Activated T-helper 17 cell treated with anti-CD3 and anti-CD28 coated beads, Interleukin-2, amount 50 U/mL, for 72 hours (primary cell): ENCODE measurements at regions not wholly inside any gene's neighbourhood (a gene's known extent, or its start where the extent isn't known, plus 50 kb on each side); places are given as distances from the start of the nearest gene placed in this dataset.

Experiments
- ATAC-seq: fragments of 150-1000 bp; cut with Tn5 transposase; replicated peaks from 2 replicates; pipeline ENCODE4 v1.10.0; 2021; ENCODE audit warnings: mild to moderate bottlenecking, moderate library complexity
- H3K27ac Mint-ChIP-seq: one replicate; pipeline ENCODE4 v1.8.0; 2022; ENCODE audit warnings: mixed read lengths
- H3K27me3 Mint-ChIP-seq: one replicate; pipeline ENCODE4 v1.8.0; 2022; ENCODE audit warnings: mixed read lengths
- H3K36me3 Mint-ChIP-seq: one replicate; pipeline ENCODE4 v1.8.0; 2022; ENCODE audit warnings: low read depth, mild to moderate bottlenecking, mixed read lengths
- H3K4me1 Mint-ChIP-seq: one replicate; pipeline ENCODE4 v1.8.0; 2022; ENCODE audit warnings: mixed read lengths
- H3K4me3 Mint-ChIP-seq: one replicate; pipeline ENCODE4 v1.8.0; 2022; ENCODE audit warnings: mild to moderate bottlenecking, mixed read lengths
- H3K9me3 Mint-ChIP-seq: one replicate; pipeline ENCODE4 v1.8.0; 2022; ENCODE audit warnings: mixed read lengths

DNA sequence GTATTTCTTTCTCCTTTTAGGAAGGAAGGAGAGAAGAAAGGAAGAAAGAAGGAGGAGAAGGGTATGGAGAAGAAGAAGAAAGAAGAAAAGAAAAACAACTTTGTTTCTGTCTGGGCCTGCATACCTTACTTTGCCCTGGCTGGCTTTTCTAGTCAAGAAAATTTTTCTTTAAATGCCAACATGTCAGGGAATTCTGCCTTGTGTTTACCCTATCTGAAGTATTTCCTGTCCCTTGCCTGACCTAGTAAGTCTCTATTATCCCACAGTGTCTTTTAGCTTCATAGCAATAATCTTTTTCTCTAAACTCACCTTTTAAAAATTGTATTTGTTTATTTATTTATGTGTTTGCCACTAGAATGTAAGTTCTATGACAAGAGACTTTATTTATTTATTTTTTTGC lies 1864.1 kb downstream of the EFNA5 start:
- Mint-ChIP-seq H3K27me3 (no peaks in the 10 kb centered on the region), H3K9me3 (peaks cover 12% of the 10 kb centered on the region), H3K36me3 (no peaks in the 10 kb centered on the region), H3K27ac (no peak overlapping the region), H3K4me1 (no peaks in the 10 kb centered on the region), H3K4me3 (no peak overlapping the region)
- ATAC-seq = no peak

DNA sequence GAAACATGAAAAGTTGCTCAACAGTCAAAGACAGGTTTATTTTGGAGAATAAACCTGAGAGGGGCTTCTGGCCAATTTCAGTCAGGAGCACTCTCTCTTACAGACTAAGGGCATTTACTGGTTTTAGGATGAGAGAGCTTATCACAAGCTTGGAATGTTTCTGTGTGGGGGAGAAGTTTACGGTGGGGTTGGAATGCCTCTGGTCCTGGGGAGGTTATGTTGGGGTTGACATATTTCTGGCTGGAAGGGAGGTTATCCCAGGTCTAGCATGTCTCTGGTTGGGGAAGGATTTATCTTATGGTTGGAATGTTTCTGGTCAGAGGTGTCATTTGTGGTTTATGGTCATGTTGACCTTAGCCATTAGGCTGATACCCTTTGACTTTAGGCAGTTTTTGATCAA lies 1867.3 kb downstream of the EFNA5 start:
- Mint-ChIP-seq H3K27me3 (no peaks in the 10 kb centered on the region), H3K9me3 (peaks cover 21% of the 10 kb centered on the region), H3K4me1 (no peaks in the 10 kb centered on the region), H3K4me3 (no peak overlapping the region), H3K27ac (no peak overlapping the region), H3K36me3 (no peaks in the 10 kb centered on the region)
- no peak for ATAC-seq

GRCh38 chr5:105794578-105794977 lies 1876.2 kb downstream of the EFNA5 start:
- Mint-ChIP-seq H3K27me3 (no peaks in the 10 kb centered on the region), H3K4me1 (no peaks in the 10 kb centered on the region), H3K4me3 (no peak overlapping the region), H3K9me3 (peaks cover 8% of the 10 kb centered on the region), H3K36me3 (no peaks in the 10 kb centered on the region), H3K27ac (no peak overlapping the region)
- no peak for ATAC-seq

DNA sequence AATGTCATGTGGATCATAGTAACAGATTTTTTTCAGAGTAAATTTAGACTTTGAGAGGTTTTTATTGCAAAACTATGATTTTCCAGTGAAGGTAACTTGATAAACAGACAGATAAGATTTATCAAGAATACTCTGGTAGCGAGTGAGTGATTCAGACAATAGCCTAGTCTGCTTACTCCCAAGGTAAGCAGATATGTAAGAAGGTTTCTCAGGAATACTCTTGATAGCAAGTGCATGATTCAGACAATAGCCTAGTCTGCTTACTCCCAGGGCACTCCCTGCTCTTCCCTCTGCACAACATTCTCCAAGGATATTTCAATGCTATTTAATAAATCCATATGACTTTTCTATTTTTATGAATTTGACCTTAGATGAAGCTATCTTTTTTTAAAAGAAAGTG lies 1881.5 kb downstream of the EFNA5 start:
- Mint-ChIP-seq H3K4me1 (no peaks in the 10 kb centered on the region), H3K27ac (no peak overlapping the region), H3K27me3 (no peaks in the 10 kb centered on the region), H3K36me3 (no peaks in the 10 kb centered on the region), H3K9me3 (no peaks in the 10 kb centered on the region), H3K4me3 (no peak overlapping the region)
- ATAC-seq = no peak

- H3K4me1 Mint-ChIP-seq = no peaks in the 10 kb centered on the region
- ATAC-seq = no peak
- no peaks in the 10 kb centered on the region for H3K9me3 Mint-ChIP-seq
- no peaks in the 10 kb centered on the region for H3K36me3 Mint-ChIP-seq
- no peaks in the 10 kb centered on the region for H3K27me3 Mint-ChIP-seq
- H3K4me3 Mint-ChIP-seq = no peak overlapping the region
- no peak overlapping the region for H3K27ac Mint-ChIP-seq
Measured at GRCh38 chr5:105783811-105784210, 1886.9 kb downstream of the EFNA5 start.

DNA sequence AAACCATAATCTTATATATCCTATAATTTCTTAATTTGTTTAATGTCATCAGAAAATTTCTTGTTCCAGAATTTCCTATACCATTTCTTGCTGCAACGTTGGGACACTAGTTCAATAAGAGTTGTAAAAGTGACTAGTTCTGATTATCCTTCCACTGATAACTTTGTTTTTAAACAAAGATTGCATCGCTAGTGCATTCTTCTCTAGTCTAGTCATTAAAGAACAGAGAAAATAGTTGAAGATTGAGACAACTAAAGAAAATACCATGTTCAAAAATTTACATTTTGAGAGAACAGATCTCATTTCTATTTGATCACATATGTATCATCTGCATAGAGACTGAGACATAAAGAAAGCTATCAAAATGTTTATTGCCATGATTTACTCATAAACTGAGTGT lies 1888.2 kb downstream of the EFNA5 start:
- no peaks in the 10 kb centered on the region for H3K27me3 Mint-ChIP-seq
- no peak for ATAC-seq
- no peaks in the 10 kb centered on the region for H3K4me1 Mint-ChIP-seq
- no peak overlapping the region for H3K4me3 Mint-ChIP-seq
- no peak overlapping the region for H3K27ac Mint-ChIP-seq
- H3K36me3 Mint-ChIP-seq = no peaks in the 10 kb centered on the region
- peaks cover 5% of the 10 kb centered on the region for H3K9me3 Mint-ChIP-seq

GRCh38 chr5:105773241-105773640 lies 1897.5 kb downstream of the EFNA5 start:
- Mint-ChIP-seq H3K4me1 (no peaks in the 10 kb centered on the region), H3K4me3 (no peak overlapping the region), H3K9me3 (peaks cover 9% of the 10 kb centered on the region), H3K36me3 (no peaks in the 10 kb centered on the region), H3K27ac (no peak overlapping the region), H3K27me3 (no peaks in the 10 kb centered on the region)
- no peak for ATAC-seq

GRCh38 chr5:105767267-105767666 lies 1903.5 kb downstream of the EFNA5 start:
- Mint-ChIP-seq H3K27ac (no peak overlapping the region), H3K9me3 (peaks cover 25% of the 10 kb centered on the region), H3K4me3 (no peak overlapping the region), H3K27me3 (no peaks in the 10 kb centered on the region), H3K36me3 (no peaks in the 10 kb centered on the region), H3K4me1 (no peaks in the 10 kb centered on the region)
- no peak for ATAC-seq

DNA sequence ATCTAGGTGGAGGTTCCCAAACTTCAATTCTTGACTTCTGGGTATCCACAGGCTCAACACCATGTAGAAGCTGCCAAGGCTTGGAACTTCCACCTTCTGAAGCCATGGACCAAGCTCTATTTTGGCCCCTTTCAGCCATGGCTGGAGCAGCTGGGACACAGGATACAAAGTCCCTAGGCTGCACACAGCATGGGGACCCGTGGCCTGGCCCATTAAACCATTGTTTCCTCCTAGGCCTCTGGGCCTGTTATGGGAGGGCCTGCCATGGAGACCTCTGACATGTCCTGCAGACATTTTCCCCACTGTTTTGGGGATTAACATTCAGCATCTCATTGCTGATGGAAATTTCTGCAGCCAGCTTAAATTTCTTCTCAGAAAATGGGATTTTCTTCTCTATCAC lies 1908.0 kb downstream of the EFNA5 start:
- H3K4me3 Mint-ChIP-seq = no peak overlapping the region
- no peaks in the 10 kb centered on the region for H3K36me3 Mint-ChIP-seq
- ATAC-seq = no peak
- no peaks in the 10 kb centered on the region for H3K4me1 Mint-ChIP-seq
- H3K27ac Mint-ChIP-seq = no peak overlapping the region
- H3K9me3 Mint-ChIP-seq = peaks cover 44% of the 10 kb centered on the region
- no peaks in the 10 kb centered on the region for H3K27me3 Mint-ChIP-seq

DNA sequence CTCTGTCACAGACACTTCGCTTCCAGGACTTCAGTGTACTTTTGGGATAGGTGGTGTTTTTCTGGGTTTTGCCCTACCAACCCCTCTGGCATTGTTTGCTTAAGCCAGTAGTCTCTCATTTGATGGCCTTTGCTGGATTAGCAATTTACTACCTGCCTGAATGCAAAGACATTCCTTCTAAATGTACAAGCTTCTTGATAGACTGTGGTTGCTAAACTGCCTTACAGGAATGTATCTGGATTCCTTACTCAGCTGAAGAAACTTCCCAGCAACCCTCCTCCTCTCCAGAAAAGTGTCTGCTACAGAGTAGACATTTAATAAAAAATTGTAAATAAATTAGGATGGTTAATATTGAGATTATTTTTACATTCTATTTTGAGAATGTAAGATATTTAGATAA lies 1916.7 kb downstream of the EFNA5 start:
- no peaks in the 10 kb centered on the region for H3K36me3 Mint-ChIP-seq
- no peak overlapping the region for H3K4me3 Mint-ChIP-seq
- H3K4me1 Mint-ChIP-seq = no peaks in the 10 kb centered on the region
- H3K27me3 Mint-ChIP-seq = no peaks in the 10 kb centered on the region
- no peak overlapping the region for H3K27ac Mint-ChIP-seq
- no peak for ATAC-seq
- H3K9me3 Mint-ChIP-seq = peaks cover 9% of the 10 kb centered on the region

DNA sequence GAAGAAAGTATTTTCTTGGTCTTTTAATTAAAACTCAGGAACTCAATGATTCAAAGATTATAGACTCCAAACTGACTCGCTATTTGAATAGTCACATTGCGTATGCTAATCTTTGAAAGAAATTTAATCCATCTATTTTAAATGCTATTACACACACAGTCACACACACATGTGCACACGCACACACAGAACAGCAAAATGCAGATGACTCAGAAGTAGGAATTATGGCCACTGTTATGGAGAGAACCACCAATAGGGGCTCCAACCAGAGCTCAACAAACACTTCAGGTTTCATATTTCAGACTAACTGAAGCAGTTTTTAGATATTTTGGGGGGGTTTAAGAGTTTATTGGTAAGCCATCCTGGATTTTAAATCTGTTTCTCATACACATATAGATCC lies 1917.9 kb downstream of the EFNA5 start:
- Mint-ChIP-seq H3K4me1 (no peaks in the 10 kb centered on the region), H3K27ac (no peak overlapping the region), H3K36me3 (no peaks in the 10 kb centered on the region), H3K27me3 (no peaks in the 10 kb centered on the region), H3K4me3 (no peak overlapping the region), H3K9me3 (no peaks in the 10 kb centered on the region)
- no peak for ATAC-seq

DNA sequence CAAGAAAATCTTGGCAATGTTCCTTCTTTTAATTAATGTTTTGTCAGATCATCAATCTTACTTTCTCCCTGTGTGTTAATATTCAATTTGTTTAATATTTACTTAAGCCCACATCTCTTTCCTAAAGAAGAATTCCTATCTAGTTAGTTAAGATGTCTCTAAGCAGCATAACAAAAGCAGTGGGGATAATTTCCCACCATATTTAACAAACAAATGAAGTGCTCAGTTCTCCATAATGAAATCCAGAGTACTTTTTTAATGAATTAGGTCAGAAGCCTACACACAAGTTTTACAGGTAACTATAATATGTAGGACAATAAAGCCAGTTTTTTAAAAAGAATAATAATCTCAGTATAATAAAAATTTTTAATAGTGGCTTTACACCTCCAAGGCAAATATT lies 1918.8 kb downstream of the EFNA5 start:
- no peaks in the 10 kb centered on the region for H3K4me1 Mint-ChIP-seq
- no peaks in the 10 kb centered on the region for H3K27me3 Mint-ChIP-seq
- no peaks in the 10 kb centered on the region for H3K36me3 Mint-ChIP-seq
- no peak overlapping the region for H3K4me3 Mint-ChIP-seq
- H3K27ac Mint-ChIP-seq = no peak overlapping the region
- no peak for ATAC-seq
- H3K9me3 Mint-ChIP-seq = peaks cover 4% of the 10 kb centered on the region

DNA sequence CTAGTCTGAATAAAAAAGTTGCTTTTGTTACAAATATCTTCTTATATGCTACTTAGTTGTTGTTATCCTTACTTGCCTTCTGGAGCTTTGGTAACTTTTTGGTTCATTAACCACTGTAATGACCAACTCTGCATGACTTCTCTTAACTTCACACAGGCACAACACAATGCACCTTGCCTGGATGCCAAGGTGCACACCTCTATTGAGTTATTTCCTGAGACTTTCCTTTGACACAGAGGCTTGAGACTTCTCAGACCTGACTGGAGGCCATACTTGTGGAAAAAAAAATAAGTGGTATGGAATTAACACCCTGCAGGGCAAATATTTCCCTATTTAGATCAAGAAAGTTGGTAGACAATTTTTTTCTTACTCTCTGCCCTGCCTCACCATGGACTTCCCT lies 1925.6 kb downstream of the EFNA5 start:
- ATAC-seq = no peak
- H3K36me3 Mint-ChIP-seq = no peaks in the 10 kb centered on the region
- no peak overlapping the region for H3K4me3 Mint-ChIP-seq
- H3K4me1 Mint-ChIP-seq = no peaks in the 10 kb centered on the region
- peaks cover 9% of the 10 kb centered on the region for H3K9me3 Mint-ChIP-seq
- no peak overlapping the region for H3K27ac Mint-ChIP-seq
- no peaks in the 10 kb centered on the region for H3K27me3 Mint-ChIP-seq

DNA sequence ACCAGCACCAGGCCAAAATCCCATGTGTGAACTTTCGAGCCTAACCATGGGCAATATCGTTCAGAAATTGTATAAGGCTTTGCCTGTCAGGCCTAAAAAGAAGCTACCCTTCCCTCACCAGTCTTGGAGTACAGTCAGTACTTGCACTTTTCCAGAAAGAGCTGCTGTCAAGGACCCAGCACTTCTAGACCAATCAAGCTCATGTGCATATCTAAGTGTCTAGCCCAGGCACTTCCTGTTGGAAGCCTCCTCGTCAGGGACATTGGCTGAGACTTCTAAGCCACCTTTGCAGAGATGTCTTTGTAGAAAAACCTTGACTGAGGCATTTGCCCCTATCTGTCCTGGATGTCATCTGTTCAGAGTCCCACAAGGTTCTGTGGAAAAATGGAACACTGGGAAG lies 1930.5 kb downstream of the EFNA5 start:
- Mint-ChIP-seq H3K4me3 (no peak overlapping the region), H3K4me1 (no peaks in the 10 kb centered on the region), H3K36me3 (no peaks in the 10 kb centered on the region), H3K27me3 (no peaks in the 10 kb centered on the region), H3K9me3 (peaks cover 5% of the 10 kb centered on the region), H3K27ac (no peak overlapping the region)
- no peak for ATAC-seq

GRCh38 chr5:105739732-105740131 lies 1931.0 kb downstream of the EFNA5 start:
- Mint-ChIP-seq H3K27me3 (no peaks in the 10 kb centered on the region), H3K27ac (no peak overlapping the region), H3K4me1 (no peaks in the 10 kb centered on the region), H3K36me3 (no peaks in the 10 kb centered on the region), H3K9me3 (no peaks in the 10 kb centered on the region), H3K4me3 (no peak overlapping the region)
- no peak for ATAC-seq

GRCh38 chr5:105735704-105736103 lies 1935.0 kb downstream of the EFNA5 start:
- Mint-ChIP-seq H3K4me1 (no peaks in the 10 kb centered on the region), H3K4me3 (no peak overlapping the region), H3K36me3 (no peaks in the 10 kb centered on the region), H3K27ac (no peak overlapping the region), H3K27me3 (no peaks in the 10 kb centered on the region), H3K9me3 (no peaks in the 10 kb centered on the region)
- ATAC-seq = no peak
